GM12891 (cell line): ENCODE measurements at regions not wholly inside any gene's neighbourhood (a gene's known extent, or its start where the extent isn't known, plus 50 kb on each side); places are given as distances from the start of the nearest gene placed in this dataset.

Experiments used
- PAX5 ChIP-seq: IDR thresholded peaks from 2 replicates; pipeline ENCODE4 v1.6.1; 2011; ENCODE audit warnings: low read length, moderate library complexity, mild to moderate bottlenecking; ENCODE audit not compliant: insufficient read depth, severe bottlenecking
- POLR2A ChIP-seq: IDR thresholded peaks from 2 replicates; pipeline ENCODE4 v1.6.1; 2011; ENCODE audit warnings: low read depth, low read length, control low read depth
- POLR2AphosphoS5 ChIP-seq: IDR thresholded peaks from 2 replicates; pipeline ENCODE4 v1.6.1; 2011; ENCODE audit warnings: low read depth, low read length, control low read depth
- POU2F2 ChIP-seq: IDR thresholded peaks from 2 replicates; pipeline ENCODE4 v1.6.1; 2011; ENCODE audit warnings: low read depth, mild to moderate bottlenecking, control low read depth, low read length, moderate library complexity
- SPI1 ChIP-seq: IDR thresholded peaks from 2 replicates; pipeline ENCODE4 v1.6.1; 2011; ENCODE audit warnings: low read depth, low read length, control low read depth
- TAF1 ChIP-seq: IDR thresholded peaks from 2 replicates; pipeline ENCODE4 v1.6.1; 2011; ENCODE audit warnings: low read depth, low read length, control low read depth

GRCh38 chr12:88677464-88677863 lies 97.2 kb upstream of the KITLG start:
- TF ChIP-seq POLR2A (no peak), POLR2AphosphoS5 (no peak), TAF1 (no peak), PAX5 (no peak), SPI1 (no peak), POU2F2 (no peak)
